H1 (cell line): ENCODE measurements at regions not wholly inside any gene's neighbourhood (a gene's known extent, or its start where the extent isn't known, plus 50 kb on each side); places are given as distances from the start of the nearest gene placed in this dataset.

Source experiments
- CTCF ChIA-PET: fragments of 300-600 bp; sonication (Branson Sonifier 250); formaldehyde crosslinking; loops from one replicate; lab custom pipeline; 2021; ENCODE audit not compliant: partially characterized antibody; lab: Charles Lee
- POLR2A ChIA-PET: fragments of 300-600 bp; sonication (Branson Sonifier 250); formaldehyde crosslinking; loops from one replicate; lab custom pipeline; 2021; ENCODE audit warnings: inconsistent platforms; ENCODE audit not compliant: partially characterized antibody; lab: Charles Lee
- DNase-seq, 2 experiments: peaks; one replicate each; pipeline versions ENCODE4 v3.0.0 to v3.0.0-alpha.2; 2010 to 2022; ENCODE audit warnings: low spot score in 2 of 2, low read depth in 1 of 2, mixed read lengths in 1 of 2
- FAIRE-seq: peaks from 2 replicates; lab custom pipeline; 2011; peaks lifted over from hg19 to GRCh38; lab: Jason Lieb, UNC
- H2AFZ ChIP-seq: 2 replicates; pipeline ENCODE4 v1.8.1; 2012; ENCODE audit warnings: low read length, inconsistent platforms
- H2AK5ac ChIP-seq: 2 replicates; pipeline ENCODE4 v1.6.1; 2013; ENCODE audit warnings: low read depth, low read length
- H2BK120ac ChIP-seq: replicated peaks from 2 replicates; pipeline ENCODE3; 2013; ENCODE audit warnings: low read depth, low read length, inconsistent platforms
- H2BK12ac ChIP-seq: 2 replicates; pipeline ENCODE4 v1.6.1; 2013; ENCODE audit warnings: low read depth, low read length
- H2BK15ac ChIP-seq: 2 replicates; pipeline ENCODE4 v1.6.1; 2013; ENCODE audit warnings: low read length
- H2BK20ac ChIP-seq: 2 replicates; pipeline ENCODE4 v1.6.1; 2013; ENCODE audit warnings: low read length
- H2BK5ac ChIP-seq: 2 replicates; pipeline ENCODE4 v1.6.1; 2013; ENCODE audit warnings: low read depth, low read length
- H3K14ac ChIP-seq: 2 replicates; pipeline ENCODE4 v1.6.1; 2013; ENCODE audit warnings: inconsistent platforms; ENCODE audit not compliant: insufficient read length
- H3K18ac ChIP-seq: 2 replicates; pipeline ENCODE4 v1.6.1; 2013; ENCODE audit warnings: low read length; ENCODE audit errors: extremely low read depth
- H3K23ac ChIP-seq: 2 replicates; pipeline ENCODE4 v1.6.1; 2013; ENCODE audit warnings: inconsistent platforms; ENCODE audit not compliant: insufficient read length
- H3K23me2 ChIP-seq: 2 replicates; pipeline ENCODE4 v1.6.1; 2013; ENCODE audit warnings: low read depth, low read length
- H3K27ac ChIP-seq: 2 replicates; pipeline ENCODE4 v1.6.1; 2011; ENCODE audit warnings: low read depth, low read length, inconsistent platforms
- H3K27me3 ChIP-seq, 4 experiments: replicated peaks in 1 of 4; 1 replicate in 1 of 4; 2 replicates in 3 of 4; pipeline versions ENCODE4 v1.6.1 to v1.8.1; 2011 to 2013; ENCODE audit warnings: low read length in 3 of 4, mild to moderate bottlenecking in 3 of 4, inconsistent platforms in 2 of 4, mixed read lengths in 2 of 4, moderate library complexity in 1 of 4; ENCODE audit not compliant: control insufficient read depth in 3 of 4, insufficient read depth in 3 of 4; ENCODE audit errors: extremely low read depth in 1 of 4
- H3K36me3 ChIP-seq, 4 experiments: 2 replicates each; pipeline versions ENCODE4 v1.6.1 to v1.8.1; 2011 to 2013; ENCODE audit warnings: mild to moderate bottlenecking in 4 of 4, low read length in 3 of 4, moderate library complexity in 2 of 4, control low read depth in 1 of 4, inconsistent platforms in 1 of 4; ENCODE audit not compliant: insufficient read depth in 4 of 4, control insufficient read depth in 2 of 4
- H3K4ac ChIP-seq: replicated peaks from 2 replicates; pipeline ENCODE3; 2013; ENCODE audit warnings: low read length, low read depth, mixed read lengths, inconsistent platforms; ENCODE audit not compliant: insufficient read length
- H3K4me1 ChIP-seq, 4 experiments: replicated peaks in 1 of 4; 1 replicate in 1 of 4; 2 replicates in 3 of 4; pipeline versions ENCODE4 v1.6.1 to v1.8.1; 2011 to 2013; ENCODE audit warnings: low read length in 3 of 4, inconsistent platforms in 2 of 4, mixed read lengths in 1 of 4; ENCODE audit not compliant: insufficient read depth in 4 of 4, control insufficient read depth in 3 of 4
- H3K4me2 ChIP-seq, 2 experiments: 2 replicates each; pipeline versions ENCODE4 v1.6.1 to v1.8.1; 2011 to 2013; ENCODE audit warnings: low read depth in 2 of 2, low read length in 2 of 2, control low read depth in 1 of 2, inconsistent platforms in 1 of 2, mild to moderate bottlenecking in 1 of 2; ENCODE audit not compliant: insufficient read depth in 1 of 2
- H3K4me3 ChIP-seq, 4 experiments: fragments of 200-600, 300-600 bp in 1 of 4; sonication (generic), shearing (Covaris generic), sonication (Bioruptor Twin) in 1 of 4; 2 replicates each; pipeline versions ENCODE4 v1.5.1 to v1.8.1; 2011 to 2016; ENCODE audit warnings: low read length in 4 of 4, low read depth in 3 of 4, control low read depth in 2 of 4, inconsistent platforms in 2 of 4, mild to moderate bottlenecking in 2 of 4, mixed read lengths in 1 of 4, moderate library complexity in 1 of 4; ENCODE audit not compliant: insufficient read depth in 2 of 4; ENCODE audit errors: extremely low read depth in 1 of 4
- H3K56ac ChIP-seq: replicated peaks from 2 replicates; pipeline ENCODE3; 2013; ENCODE audit warnings: low read depth, mild to moderate bottlenecking, mixed read lengths, low read length, inconsistent platforms; ENCODE audit not compliant: insufficient read length
- H3K79me1 ChIP-seq: 2 replicates; pipeline ENCODE4 v1.6.1; 2013; ENCODE audit warnings: low read depth, low read length, control low read depth
- H3K79me2 ChIP-seq, 2 experiments: 2 replicates each; pipeline versions ENCODE4 v1.6.1 to v1.8.1; 2012 to 2013; ENCODE audit warnings: low read length in 2 of 2, mild to moderate bottlenecking in 2 of 2, inconsistent platforms in 1 of 2; ENCODE audit not compliant: insufficient read depth in 2 of 2, control insufficient read depth in 1 of 2
- H3K9ac ChIP-seq, 4 experiments: replicated peaks in 1 of 4; 1 replicate in 1 of 4; 2 replicates in 3 of 4; pipeline versions ENCODE4 v1.6.1 to v1.8.1; 2011 to 2013; ENCODE audit warnings: low read depth in 3 of 4, low read length in 3 of 4, control low read depth in 2 of 4, mild to moderate bottlenecking in 2 of 4, moderate library complexity in 2 of 4, inconsistent platforms in 1 of 4; ENCODE audit errors: extremely low read depth in 1 of 4
- H3K9me3 ChIP-seq, 2 experiments: 2 replicates each; pipeline versions ENCODE4 v1.6.1 to v1.8.1; 2012 to 2013; ENCODE audit warnings: mild to moderate bottlenecking in 2 of 2, moderate library complexity in 2 of 2, control low read depth in 1 of 2, inconsistent platforms in 1 of 2, low read depth in 1 of 2, low read length in 1 of 2, mixed read lengths in 1 of 2; ENCODE audit not compliant: insufficient read depth in 2 of 2
- H4K20me1 ChIP-seq, 2 experiments: replicated peaks in 1 of 2; 2 replicates each; pipeline versions ENCODE3 to v1.8.1; 2011 to 2013; ENCODE audit warnings: inconsistent platforms in 2 of 2, low read length in 2 of 2, mild to moderate bottlenecking in 1 of 2; ENCODE audit not compliant: insufficient read depth in 2 of 2, control insufficient read depth in 1 of 2
- H4K5ac ChIP-seq: 2 replicates; pipeline ENCODE4 v1.6.1; 2013; ENCODE audit warnings: low read length, low read depth, mixed read lengths, inconsistent platforms; ENCODE audit not compliant: insufficient read length
- H4K8ac ChIP-seq: 2 replicates; pipeline ENCODE4 v1.8.0; 2013; ENCODE audit warnings: mild to moderate bottlenecking, moderate library complexity, low read length, inconsistent platforms; ENCODE audit not compliant: insufficient read depth; ENCODE audit errors: extremely low read depth
- H4K91ac ChIP-seq: replicated peaks from 2 replicates; pipeline ENCODE3; 2013; ENCODE audit warnings: low read length, mixed read lengths, inconsistent platforms; ENCODE audit not compliant: insufficient read length
- CEBPB ChIP-seq: IDR thresholded peaks from 2 replicates; pipeline ENCODE4 v1.6.1; 2012; ENCODE audit warnings: low read depth, low read length
- CREB1 ChIP-seq: IDR thresholded peaks from 2 replicates; pipeline ENCODE4 v1.6.1; 2012; ENCODE audit warnings: inconsistent platforms
- FOSL1 ChIP-seq: IDR thresholded peaks from 2 replicates; pipeline ENCODE4 v1.6.1; 2011; ENCODE audit warnings: mild to moderate bottlenecking, low read depth, low read length, moderate library complexity; ENCODE audit not compliant: insufficient read depth
- GABPA ChIP-seq: IDR thresholded peaks from 2 replicates; pipeline ENCODE4 v1.6.1; 2011; ENCODE audit warnings: mild to moderate bottlenecking, low read length, moderate library complexity, borderline replicate concordance; ENCODE audit not compliant: insufficient read depth
- HDAC2 ChIP-seq, 2 experiments: fragments of 300-600 bp in 1 of 2; sonication (generic) in 1 of 2; IDR thresholded peaks; 2 replicates each; pipeline ENCODE4 v1.6.1; 2011 to 2012; ENCODE audit warnings: low read depth in 2 of 2, low read length in 2 of 2, mild to moderate bottlenecking in 2 of 2, moderate library complexity in 2 of 2, borderline replicate concordance in 1 of 2, inconsistent platforms in 1 of 2
- HDAC6 ChIP-seq: IDR thresholded peaks from one replicate; pipeline ENCODE4 v1.7.1; 2012; ENCODE audit warnings: low read depth, mild to moderate bottlenecking, inconsistent platforms, low read length, moderate library complexity
- KDM4A ChIP-seq: IDR thresholded peaks from one replicate; pipeline ENCODE4 v1.7.1; 2012; ENCODE audit warnings: low read depth, mild to moderate bottlenecking, moderate library complexity, low read length, inconsistent platforms; ENCODE audit not compliant: severe bottlenecking
- KDM5A ChIP-seq: fragments of 200-600 bp; IDR thresholded peaks from 2 replicates; pipeline ENCODE4 v1.7.1; 2012; ENCODE audit warnings: mild to moderate bottlenecking, low read length, inconsistent platforms, mixed read lengths
- MAFK ChIP-seq: IDR thresholded peaks from 2 replicates; pipeline ENCODE4 v1.6.1; 2012; ENCODE audit warnings: low read depth, mild to moderate bottlenecking, improper control_type of control experiment, low read length
- PHF8 ChIP-seq: fragments of 200-600 bp; sonication (generic); conservative IDR thresholded peaks from 2 replicates; pipeline ENCODE4 v1.7.1; 2012; ENCODE audit warnings: low read depth, mild to moderate bottlenecking, inconsistent platforms, low read length, moderate library complexity
- POLR2A ChIP-seq, 2 experiments: IDR thresholded peaks; 1 replicate in 1 of 2; 2 replicates in 1 of 2; pipeline ENCODE4 v1.6.1; 2011; ENCODE audit warnings: low read depth in 2 of 2, low read length in 2 of 2, mild to moderate bottlenecking in 2 of 2; ENCODE audit errors: control extremely low read depth in 1 of 2
- RFX5 ChIP-seq: IDR thresholded peaks from 2 replicates; pipeline ENCODE4 v1.6.1; 2011; ENCODE audit warnings: low read depth, low read length, improper control_type of control experiment, borderline replicate concordance
- WGBS, 2 experiments: shearing (Covaris generic) in 1 of 2; methylation state at CpG; one replicate each; pipeline versions ENCODE4 v1.1.6 to v1.1.7; 2013 to 2015; ENCODE audit warnings: low lambda C conversion rate in 2 of 2, mixed read lengths in 2 of 2, inconsistent platforms in 1 of 2, low coverage in 1 of 2, missing lambda C conversion rate in 1 of 2; ENCODE audit not compliant: insufficient replicate concordance in 2 of 2, insufficient coverage in 1 of 2, insufficient read length in 1 of 2; ENCODE audit errors: extremely low coverage in 1 of 2, missing lambda C conversion rate in 1 of 2; 5-methylcytosine and 5-hydroxymethylcytosine counted together

DNA sequence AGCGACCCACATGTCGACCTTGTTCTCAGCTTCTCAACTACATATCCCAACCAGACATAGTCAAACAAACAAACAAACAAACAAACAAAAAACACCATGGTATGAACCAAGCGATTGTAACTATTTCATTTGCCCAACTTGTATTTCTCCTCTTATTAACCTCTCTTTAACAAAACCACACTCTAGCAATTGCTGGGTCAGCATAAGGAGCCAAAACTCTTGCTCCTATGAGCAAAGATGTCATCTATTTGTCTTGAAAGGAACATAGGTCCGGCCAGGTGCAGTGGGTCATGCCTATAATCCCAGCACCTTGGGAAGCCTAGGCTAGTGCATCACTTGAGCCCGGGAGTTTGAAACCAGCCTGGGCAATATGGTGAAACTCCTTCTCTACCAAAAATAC, 145.6 kb downstream of the WT1 start:
- H3K4ac ChIP-seq: no peak overlapping the region
- DNase-seq: no peak
- H2BK20ac ChIP-seq: no peak overlapping the region
- peaks cover 0 to 3% of the 10 kb centered on the region in 2 experiments; a peak in 1 of 4 replicates for H3K9me3 ChIP-seq
- H3K4me2 ChIP-seq: no peak overlapping the region
- no peak overlapping the region for H2BK15ac ChIP-seq
- H2BK120ac ChIP-seq: no peak overlapping the region
- no peak overlapping the region for H3K4me3 ChIP-seq
- no peak overlapping the region for H4K91ac ChIP-seq
- FAIRE-seq: no peak
- ChIA-PET CTCF (interaction anchor here (0.6 to 4.7 kb wide), 11 partner anchors 9 to 1236 kb away, joined by 3 to 59 read pairs (median 4); no protein-coding TSS in a partner anchor), POLR2A (no interaction called here)
- H3K4me1 ChIP-seq: peaks cover 0 to 2% (median 0%) of the 10 kb centered on the region in 4 experiments; a peak in 1 of 7 replicates
- no peak overlapping the region for H3K23ac ChIP-seq
- H3K79me1 ChIP-seq: no peaks in the 10 kb centered on the region
- H4K5ac ChIP-seq: no peak overlapping the region
- no peak overlapping the region for H2BK12ac ChIP-seq
- H3K18ac ChIP-seq: no peak overlapping the region
- no peaks in the 10 kb centered on the region for H3K36me3 ChIP-seq
- no peaks in the 10 kb centered on the region for H3K27me3 ChIP-seq
- H4K8ac ChIP-seq: no peak overlapping the region
- no peak overlapping the region for H2AK5ac ChIP-seq
- H3K27ac ChIP-seq: no peak overlapping the region
- no peak overlapping the region for H3K14ac ChIP-seq
- no peak overlapping the region for H3K9ac ChIP-seq
- H3K23me2 ChIP-seq: no peaks in the 10 kb centered on the region
- TF ChIP-seq POLR2A (IDR thresholded peaks at IDR 0.05; ENCODE audit: control extremely low read depth in 1 of 2, low read depth in 2 of 2, low read length in 2 of 2) (no peak), MAFK (no peak), KDM4A (no peak), FOSL1 (no peak), HDAC6 (no peak), KDM5A (no peak), CEBPB (no peak), GABPA (no peak), PHF8 (no peak), HDAC2 (IDR thresholded peaks at IDR 0.05; ENCODE audit: borderline replicate concordance in 1 of 2, low read depth in 2 of 2, low read length in 2 of 2) (no peak), CREB1 (no peak), RFX5 (no peak)
- WGBS, 2 experiments: 85% methylated on average over 5 of the region's 5 CpGs; no CpG with 5 or more reads in 1 of the 2 experiments
- H3K79me2 ChIP-seq: no peaks in the 10 kb centered on the region
- no peak overlapping the region for H2BK5ac ChIP-seq
- H4K20me1 ChIP-seq: no peaks in the 10 kb centered on the region
- no peak overlapping the region for H2AFZ ChIP-seq
- H3K56ac ChIP-seq: no peak overlapping the region
